ENCODE measurements at regions not wholly inside any gene's neighbourhood (a gene's known extent, or its start where the extent isn't known, plus 50 kb on each side); places are given as distances from the start of the nearest gene placed in this dataset.

DNA sequence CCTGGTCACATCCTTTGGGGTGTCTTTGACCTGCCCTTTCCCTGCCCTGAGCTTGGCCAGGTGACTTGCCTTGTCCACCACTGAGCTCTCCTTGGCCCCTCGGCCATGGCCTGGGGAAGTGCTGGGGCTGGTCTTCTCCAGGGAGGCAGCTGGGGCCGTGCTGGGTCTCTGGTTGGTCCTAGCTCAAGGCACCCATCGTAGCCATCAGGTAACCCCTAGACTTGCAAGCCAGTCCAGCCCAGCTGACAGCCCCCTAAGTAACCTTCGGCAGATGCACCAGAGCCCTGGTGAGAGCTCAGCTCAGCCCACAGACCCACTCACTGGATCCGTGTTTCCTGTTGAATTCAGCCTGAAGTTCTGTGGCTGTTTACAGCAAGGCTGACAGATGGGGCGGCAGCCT is 176.2 kb upstream of the SHH start:
- no peaks in the 10 kb centered on the region for H3K36me3 ChIP-seq (ENCODE audit: control insufficient read depth in 4 of 4, insufficient read depth in 3 of 4, low read depth in 1 of 4, low read length in 3 of 4)
- no peak overlapping the region for H3K4me3 ChIP-seq (ENCODE audit: low read depth in 1 of 3, low read length in 3 of 3)
- no peak overlapping the region for H3K9ac ChIP-seq (ENCODE audit: low read depth in 1 of 2, low read length in 2 of 2)
- H3K4me1 ChIP-seq (ENCODE audit: control insufficient read depth in 4 of 4, insufficient read depth in 4 of 4, low read length in 3 of 4), result no peaks in the 10 kb centered on the region
- H3K9me3 ChIP-seq (ENCODE audit: control insufficient read depth in 4 of 4, low read length in 3 of 4), result no peaks in the 10 kb centered on the region
- TF ChIP-seq HNF4G (IDR thresholded peaks at IDR 0.05), result no peak
- no peak for TF ChIP-seq RXRA (IDR thresholded peaks at IDR 0.05)
- no peak for TF ChIP-seq YY1 (IDR thresholded peaks at IDR 0.05)
- no peak for TF ChIP-seq RAD21 (IDR thresholded peaks at IDR 0.05)
- no peak for TF ChIP-seq TAF1 (conservative IDR thresholded peaks at IDR 0.05)
- no peak for TF ChIP-seq EGR1 (IDR thresholded peaks at IDR 0.05; ENCODE audit: low read depth in 2 of 2)
- TF ChIP-seq, protein P1, sequence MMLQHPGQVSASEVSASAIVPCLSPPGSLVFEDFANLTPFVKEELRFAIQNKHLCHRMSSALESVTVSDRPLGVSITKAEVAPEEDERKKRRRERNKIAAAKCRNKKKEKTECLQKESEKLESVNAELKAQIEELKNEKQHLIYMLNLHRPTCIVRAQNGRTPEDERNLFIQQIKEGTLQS (IDR thresholded peaks at IDR 0.05), result no peak
- TF ChIP-seq SP1 (IDR thresholded peaks at IDR 0.05), result no peak
- TF ChIP-seq, protein P2, sequence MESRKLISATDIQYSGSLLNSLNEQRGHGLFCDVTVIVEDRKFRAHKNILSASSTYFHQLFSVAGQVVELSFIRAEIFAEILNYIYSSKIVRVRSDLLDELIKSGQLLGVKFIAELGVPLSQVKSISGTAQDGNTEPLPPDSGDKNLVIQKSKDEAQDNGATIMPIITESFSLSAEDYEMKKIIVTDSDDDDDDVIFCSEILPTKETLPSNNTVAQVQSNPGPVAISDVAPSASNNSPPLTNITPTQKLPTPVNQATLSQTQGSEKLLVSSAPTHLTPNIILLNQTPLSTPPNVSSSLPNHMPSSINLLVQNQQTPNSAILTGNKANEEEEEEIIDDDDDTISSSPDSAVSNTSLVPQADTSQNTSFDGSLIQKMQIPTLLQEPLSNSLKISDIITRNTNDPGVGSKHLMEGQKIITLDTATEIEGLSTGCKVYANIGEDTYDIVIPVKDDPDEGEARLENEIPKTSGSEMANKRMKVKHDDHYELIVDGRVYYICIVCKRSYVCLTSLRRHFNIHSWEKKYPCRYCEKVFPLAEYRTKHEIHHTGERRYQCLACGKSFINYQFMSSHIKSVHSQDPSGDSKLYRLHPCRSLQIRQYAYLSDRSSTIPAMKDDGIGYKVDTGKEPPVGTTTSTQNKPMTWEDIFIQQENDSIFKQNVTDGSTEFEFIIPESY (IDR thresholded peaks at IDR 0.05), result no peak
- no peak for TF ChIP-seq FOXA1 (IDR thresholded peaks at IDR 0.05)
- TF ChIP-seq GABPA (IDR thresholded peaks at IDR 0.05 in 1 of 2, conservative IDR thresholded peaks at IDR 0.05 in 1 of 2), result no peak
- TF ChIP-seq, protein P3, sequence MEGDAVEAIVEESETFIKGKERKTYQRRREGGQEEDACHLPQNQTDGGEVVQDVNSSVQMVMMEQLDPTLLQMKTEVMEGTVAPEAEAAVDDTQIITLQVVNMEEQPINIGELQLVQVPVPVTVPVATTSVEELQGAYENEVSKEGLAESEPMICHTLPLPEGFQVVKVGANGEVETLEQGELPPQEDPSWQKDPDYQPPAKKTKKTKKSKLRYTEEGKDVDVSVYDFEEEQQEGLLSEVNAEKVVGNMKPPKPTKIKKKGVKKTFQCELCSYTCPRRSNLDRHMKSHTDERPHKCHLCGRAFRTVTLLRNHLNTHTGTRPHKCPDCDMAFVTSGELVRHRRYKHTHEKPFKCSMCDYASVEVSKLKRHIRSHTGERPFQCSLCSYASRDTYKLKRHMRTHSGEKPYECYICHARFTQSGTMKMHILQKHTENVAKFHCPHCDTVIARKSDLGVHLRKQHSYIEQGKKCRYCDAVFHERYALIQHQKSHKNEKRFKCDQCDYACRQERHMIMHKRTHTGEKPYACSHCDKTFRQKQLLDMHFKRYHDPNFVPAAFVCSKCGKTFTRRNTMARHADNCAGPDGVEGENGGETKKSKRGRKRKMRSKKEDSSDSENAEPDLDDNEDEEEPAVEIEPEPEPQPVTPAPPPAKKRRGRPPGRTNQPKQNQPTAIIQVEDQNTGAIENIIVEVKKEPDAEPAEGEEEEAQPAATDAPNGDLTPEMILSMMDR (IDR thresholded peaks at IDR 0.05; ENCODE audit: low read depth, low read length, missing input control), result no peak
- TF ChIP-seq, protein P4, sequence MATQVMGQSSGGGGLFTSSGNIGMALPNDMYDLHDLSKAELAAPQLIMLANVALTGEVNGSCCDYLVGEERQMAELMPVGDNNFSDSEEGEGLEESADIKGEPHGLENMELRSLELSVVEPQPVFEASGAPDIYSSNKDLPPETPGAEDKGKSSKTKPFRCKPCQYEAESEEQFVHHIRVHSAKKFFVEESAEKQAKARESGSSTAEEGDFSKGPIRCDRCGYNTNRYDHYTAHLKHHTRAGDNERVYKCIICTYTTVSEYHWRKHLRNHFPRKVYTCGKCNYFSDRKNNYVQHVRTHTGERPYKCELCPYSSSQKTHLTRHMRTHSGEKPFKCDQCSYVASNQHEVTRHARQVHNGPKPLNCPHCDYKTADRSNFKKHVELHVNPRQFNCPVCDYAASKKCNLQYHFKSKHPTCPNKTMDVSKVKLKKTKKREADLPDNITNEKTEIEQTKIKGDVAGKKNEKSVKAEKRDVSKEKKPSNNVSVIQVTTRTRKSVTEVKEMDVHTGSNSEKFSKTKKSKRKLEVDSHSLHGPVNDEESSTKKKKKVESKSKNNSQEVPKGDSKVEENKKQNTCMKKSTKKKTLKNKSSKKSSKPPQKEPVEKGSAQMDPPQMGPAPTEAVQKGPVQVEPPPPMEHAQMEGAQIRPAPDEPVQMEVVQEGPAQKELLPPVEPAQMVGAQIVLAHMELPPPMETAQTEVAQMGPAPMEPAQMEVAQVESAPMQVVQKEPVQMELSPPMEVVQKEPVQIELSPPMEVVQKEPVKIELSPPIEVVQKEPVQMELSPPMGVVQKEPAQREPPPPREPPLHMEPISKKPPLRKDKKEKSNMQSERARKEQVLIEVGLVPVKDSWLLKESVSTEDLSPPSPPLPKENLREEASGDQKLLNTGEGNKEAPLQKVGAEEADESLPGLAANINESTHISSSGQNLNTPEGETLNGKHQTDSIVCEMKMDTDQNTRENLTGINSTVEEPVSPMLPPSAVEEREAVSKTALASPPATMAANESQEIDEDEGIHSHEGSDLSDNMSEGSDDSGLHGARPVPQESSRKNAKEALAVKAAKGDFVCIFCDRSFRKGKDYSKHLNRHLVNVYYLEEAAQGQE (IDR thresholded peaks at IDR 0.05), result no peak
- TF ChIP-seq, protein P5, sequence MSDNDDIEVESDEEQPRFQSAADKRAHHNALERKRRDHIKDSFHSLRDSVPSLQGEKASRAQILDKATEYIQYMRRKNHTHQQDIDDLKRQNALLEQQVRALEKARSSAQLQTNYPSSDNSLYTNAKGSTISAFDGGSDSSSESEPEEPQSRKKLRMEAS (IDR thresholded peaks at IDR 0.05), result no peak
- TF ChIP-seq NR2F2 (IDR thresholded peaks at IDR 0.05), result no peak
- H3K27me3 ChIP-seq (ENCODE audit: control insufficient read depth in 4 of 4, insufficient read depth in 4 of 4, low read length in 3 of 4), result no peaks in the 10 kb centered on the region
- WGBS, result 90% methylated on average over 6 of the region's 6 CpGs
- no peak overlapping the region for H3K27ac ChIP-seq (ENCODE audit: low read depth in 1 of 2, low read length in 2 of 2)
- peak; percentile 22 for DNase-seq (ENCODE audit: low spot score)

DNA sequence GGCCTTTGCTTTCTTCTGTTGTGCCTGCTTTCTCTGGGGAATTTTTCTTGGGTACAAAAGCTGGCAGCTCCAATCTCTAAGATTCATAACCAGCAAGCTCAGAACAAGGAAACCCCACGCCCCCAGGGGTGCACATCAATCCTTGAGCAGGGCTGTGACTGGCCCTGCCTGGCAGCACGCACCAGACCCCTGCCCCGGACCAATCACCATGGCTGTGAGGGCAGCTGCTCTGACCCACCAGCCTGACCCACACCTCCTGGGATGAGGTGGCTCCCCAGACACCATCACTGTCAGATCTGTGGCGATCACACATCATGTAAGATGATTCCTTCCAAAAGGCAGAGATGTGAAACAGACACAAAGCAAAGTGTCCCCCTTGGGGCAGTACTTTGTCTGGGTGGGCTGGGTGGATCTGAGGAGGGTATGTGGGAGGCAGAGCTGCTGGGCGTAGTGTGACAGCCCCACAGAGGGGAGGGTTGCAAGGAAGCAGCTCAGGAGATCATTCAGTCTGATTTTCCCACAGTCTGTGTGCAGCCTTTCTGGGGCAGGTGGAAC is 175.5 kb upstream of the SHH start:
- H3K4me3 ChIP-seq (ENCODE audit: low read depth in 1 of 3, low read length in 3 of 3), result no peak overlapping the region
- DNase-seq (ENCODE audit: low spot score), result peak; percentile 12
- no peak overlapping the region for H3K27ac ChIP-seq (ENCODE audit: low read depth in 1 of 2, low read length in 2 of 2)
- H3K9ac ChIP-seq (ENCODE audit: low read depth in 1 of 2, low read length in 2 of 2), result no peak overlapping the region
- TF ChIP-seq RAD21 (IDR thresholded peaks at IDR 0.05), result no peak
- TF ChIP-seq JUND (IDR thresholded peaks at IDR 0.05), result no peak
- no peak for TF ChIP-seq NR2F2 (IDR thresholded peaks at IDR 0.05)
- no peaks in the 10 kb centered on the region for H3K4me1 ChIP-seq (ENCODE audit: control insufficient read depth in 4 of 4, insufficient read depth in 4 of 4, low read length in 3 of 4)
- H3K27me3 ChIP-seq (ENCODE audit: control insufficient read depth in 4 of 4, insufficient read depth in 4 of 4, low read length in 3 of 4), result no peaks in the 10 kb centered on the region
- H3K36me3 ChIP-seq (ENCODE audit: control insufficient read depth in 4 of 4, insufficient read depth in 3 of 4, low read depth in 1 of 4, low read length in 3 of 4), result no peaks in the 10 kb centered on the region
- 91% methylated on average over 5 of the region's 5 CpGs for WGBS
- H3K9me3 ChIP-seq (ENCODE audit: control insufficient read depth in 4 of 4, low read length in 3 of 4), result no peaks in the 10 kb centered on the region
